Gastrocnemius medialis (tissue), 4 donors: ENCODE measurements at regions not wholly inside any gene's neighbourhood (a gene's known extent, or its start where the extent isn't known, plus 50 kb on each side); places are given as distances from the start of the nearest gene placed in this dataset.

Experiments used
- POLR2A ChIP-seq, 2 donors: fragments of 450-650 bp; IDR thresholded peaks; one replicate each; pipeline ENCODE4 v1.6.1; 2017; ENCODE audit warnings: antibody characterized with exemption in 2 of 2, mild to moderate bottlenecking in 2 of 2, moderate library complexity in 2 of 2
- TF ChIP-seq, protein P1 (sequence below), 5 experiments: fragments of 450-650 bp in 3 of 5; fragments of 200-600 bp in 2 of 5; sonication (generic) in 2 of 5; IDR thresholded peaks in 4 of 5; conservative IDR thresholded peaks in 1 of 5; 1 replicate in 4 of 5; 2 replicates in 1 of 5; pipeline ENCODE4 v1.5.1; 2016 to 2019; ENCODE audit warnings: antibody characterized with exemption in 5 of 5, mild to moderate bottlenecking in 3 of 5, moderate library complexity in 3 of 5

DNA sequence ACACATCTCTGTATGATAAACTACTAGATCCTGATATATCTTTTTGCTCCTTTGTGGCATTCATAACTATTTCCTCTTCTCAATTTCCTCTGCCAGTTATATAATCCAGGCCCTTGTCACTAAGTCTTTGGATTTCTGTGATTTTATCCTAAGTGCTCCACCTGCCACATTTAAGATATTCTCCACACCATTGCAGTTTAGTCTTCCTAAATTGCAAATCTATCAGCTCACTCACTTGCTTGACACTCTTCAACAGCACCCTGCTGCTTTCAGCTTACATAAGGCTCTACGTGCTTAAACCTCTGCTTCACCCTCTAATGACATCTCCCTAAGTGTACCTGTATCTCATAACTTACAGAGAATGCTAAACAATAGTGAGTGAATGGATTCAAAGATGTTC is 1032.2 kb upstream of the SEL1L start:
- TF ChIP-seq POLR2A (IDR thresholded peaks at IDR 0.05): no peak
- TF ChIP-seq, protein P1, sequence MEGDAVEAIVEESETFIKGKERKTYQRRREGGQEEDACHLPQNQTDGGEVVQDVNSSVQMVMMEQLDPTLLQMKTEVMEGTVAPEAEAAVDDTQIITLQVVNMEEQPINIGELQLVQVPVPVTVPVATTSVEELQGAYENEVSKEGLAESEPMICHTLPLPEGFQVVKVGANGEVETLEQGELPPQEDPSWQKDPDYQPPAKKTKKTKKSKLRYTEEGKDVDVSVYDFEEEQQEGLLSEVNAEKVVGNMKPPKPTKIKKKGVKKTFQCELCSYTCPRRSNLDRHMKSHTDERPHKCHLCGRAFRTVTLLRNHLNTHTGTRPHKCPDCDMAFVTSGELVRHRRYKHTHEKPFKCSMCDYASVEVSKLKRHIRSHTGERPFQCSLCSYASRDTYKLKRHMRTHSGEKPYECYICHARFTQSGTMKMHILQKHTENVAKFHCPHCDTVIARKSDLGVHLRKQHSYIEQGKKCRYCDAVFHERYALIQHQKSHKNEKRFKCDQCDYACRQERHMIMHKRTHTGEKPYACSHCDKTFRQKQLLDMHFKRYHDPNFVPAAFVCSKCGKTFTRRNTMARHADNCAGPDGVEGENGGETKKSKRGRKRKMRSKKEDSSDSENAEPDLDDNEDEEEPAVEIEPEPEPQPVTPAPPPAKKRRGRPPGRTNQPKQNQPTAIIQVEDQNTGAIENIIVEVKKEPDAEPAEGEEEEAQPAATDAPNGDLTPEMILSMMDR (IDR thresholded peaks at IDR 0.05 in 4 of 5, conservative IDR thresholded peaks at IDR 0.05 in 1 of 5): no peak
